GM12878 (cell line): ENCODE measurements at regions not wholly inside any gene's neighbourhood (a gene's known extent, or its start where the extent isn't known, plus 50 kb on each side); places are given as distances from the start of the nearest gene placed in this dataset.

Experiments
- ATAC-seq: fragments of 200-7000 bp; cut with Tn5 transposase; 3 replicates; pipeline ENCODE4 v1.9.1; 2020; ENCODE audit warnings: mild to moderate bottlenecking, moderate library complexity
- BruUV-seq: library from RNA; stranded (reverse); fragments of 400-500 nt; replicated peaks from 2 replicates; lab custom pipeline; 2021; lab: Mats Ljungman, UMichigan
- CTCF ChIA-PET: fragments of 300-600 bp; sonication (Branson Sonifier 250); formaldehyde crosslinking; extraction: SDS; loops from one replicate; lab custom pipeline; 2021; ENCODE audit warnings: inconsistent platforms; lab: Yijun Ruan, JAX
- POLR2A ChIA-PET: fragments of 350-600 bp; formaldehyde crosslinking; extraction: SDS; loops from one replicate; lab custom pipeline; 2021; ENCODE audit warnings: inconsistent platforms; lab: Charles Lee
- RAD21 ChIA-PET: fragments of 300-600 bp; sonication (Branson Sonifier 250); formaldehyde crosslinking; loops from one replicate; lab custom pipeline; 2023; ENCODE audit warnings: antibody characterized with exemption; ENCODE audit not compliant: unreplicated experiment; lab: Charles Lee
- SMC1A ChIA-PET: fragments of 300-600 bp; sonication (Branson Sonifier 250); formaldehyde crosslinking; loops from one replicate; lab custom pipeline; 2023; ENCODE audit not compliant: unreplicated experiment, uncharacterized antibody; lab: Charles Lee
- DNase-seq: peaks from one replicate; pipeline ENCODE4 v3.0.0-alpha.2; 2011; ENCODE audit warnings: low read depth, low spot score
- FAIRE-seq: peaks from 3 replicates; lab custom pipeline; 2011; peaks lifted over from hg19 to GRCh38; lab: Jason Lieb, UNC
- H2AFZ ChIP-seq: 2 replicates; pipeline ENCODE4 v1.6.0; 2011; ENCODE audit warnings: low read depth, low read length, control low read depth; ENCODE audit not compliant: control insufficient read depth
- H3K27ac ChIP-seq: 2 replicates; pipeline ENCODE4 v1.5.1; 2011; ENCODE audit warnings: control low read depth; ENCODE audit not compliant: control insufficient read depth, insufficient read depth
- H3K27me3 ChIP-seq, 2 experiments: replicated peaks in 1 of 2; 2 replicates each; pipeline versions ENCODE4 v1.6.0 to v1.6.1; 2011; ENCODE audit warnings: low read length in 1 of 2; ENCODE audit not compliant: control insufficient read depth in 2 of 2, insufficient read depth in 2 of 2
- H3K36me3 ChIP-seq, 2 experiments: 2 replicates each; pipeline ENCODE4 v1.5.1; 2011; ENCODE audit warnings: low read length in 1 of 2; ENCODE audit not compliant: control insufficient read depth in 2 of 2, insufficient read depth in 2 of 2
- H3K4me1 ChIP-seq: 2 replicates; pipeline ENCODE4 v1.6.1; 2011; ENCODE audit warnings: mild to moderate bottlenecking, low read length, moderate library complexity, mixed read lengths; ENCODE audit not compliant: control insufficient read depth, insufficient read depth
- H3K4me2 ChIP-seq: 2 replicates; pipeline ENCODE4 v1.6.0; 2011; ENCODE audit warnings: control low read depth; ENCODE audit not compliant: control insufficient read depth, insufficient read depth
- H3K4me3 ChIP-seq: fragments of 200-600 bp; sonication (generic); 2 replicates; pipeline ENCODE4 v1.5.1; 2016
- H3K79me2 ChIP-seq: 2 replicates; pipeline ENCODE4 v1.6.0; 2011; ENCODE audit warnings: low read length; ENCODE audit not compliant: control insufficient read depth, insufficient read depth
- H3K9ac ChIP-seq: 2 replicates; pipeline ENCODE4 v1.8.0; 2011; ENCODE audit warnings: low read length, control low read depth, mixed read lengths; ENCODE audit not compliant: control insufficient read depth, insufficient read depth
- H3K9me3 ChIP-seq: replicated peaks from 3 replicates; pipeline ENCODE4 v1.5.1; 2011; ENCODE audit warnings: mild to moderate bottlenecking, low read length; ENCODE audit not compliant: control insufficient read depth, insufficient read depth
- H4K20me1 ChIP-seq: 2 replicates; pipeline ENCODE4 v1.6.0; 2011; ENCODE audit not compliant: control insufficient read depth, insufficient read depth
- EED ChIP-seq: sonication (generic); IDR thresholded peaks from 2 replicates; pipeline ENCODE4 v1.6.1; 2016; ENCODE audit warnings: antibody characterized with exemption, low read depth
- ELK1 ChIP-seq: IDR thresholded peaks from 2 replicates; pipeline ENCODE4 v1.6.1; 2012; ENCODE audit warnings: low read depth, low read length, improper control_type of control experiment
- ESRRA ChIP-seq: IDR thresholded peaks from 2 replicates; pipeline ENCODE4 v1.6.1; 2012; ENCODE audit warnings: mild to moderate bottlenecking, low read length, improper control_type of control experiment
- FOXK2 ChIP-seq: fragments of 450-650 bp; IDR thresholded peaks from 2 replicates; pipeline ENCODE4 v1.6.1; 2017; ENCODE audit warnings: mild to moderate bottlenecking, moderate library complexity
- GATAD2B ChIP-seq: fragments of 450-650 bp; conservative IDR thresholded peaks from 2 replicates; pipeline ENCODE4 v1.6.1; 2017; ENCODE audit warnings: low read depth, mild to moderate bottlenecking, moderate library complexity
- IKZF1 ChIP-seq: fragments of 450-650 bp; conservative IDR thresholded peaks from 2 replicates; pipeline ENCODE4 v1.6.1; 2017; ENCODE audit warnings: antibody characterized with exemption, mild to moderate bottlenecking
- JUNB ChIP-seq: IDR thresholded peaks from 2 replicates; pipeline ENCODE4 v1.6.1; 2016; ENCODE audit warnings: antibody characterized with exemption, mild to moderate bottlenecking
- KDM1A ChIP-seq: fragments of 200-600 bp; sonication (generic); IDR thresholded peaks from 2 replicates; pipeline ENCODE4 v1.6.1; 2016; ENCODE audit warnings: borderline replicate concordance
- NBN ChIP-seq: fragments of 450-650 bp; IDR thresholded peaks from 2 replicates; pipeline ENCODE4 v1.6.1; 2016
- NFYA ChIP-seq: IDR thresholded peaks from 2 replicates; pipeline ENCODE4 v1.6.1; 2011; ENCODE audit warnings: low read depth, mild to moderate bottlenecking, low read length, improper control_type of control experiment, borderline replicate concordance
- NR2F1 ChIP-seq: fragments of 450-650 bp; conservative IDR thresholded peaks from 2 replicates; pipeline ENCODE4 v1.6.1; 2017; ENCODE audit warnings: mild to moderate bottlenecking
- PML ChIP-seq: IDR thresholded peaks from 2 replicates; pipeline ENCODE4 v1.6.1; 2012; ENCODE audit warnings: low read length, inconsistent platforms
- RFX5 ChIP-seq: IDR thresholded peaks from 2 replicates; pipeline ENCODE4 v1.6.1; 2011; ENCODE audit warnings: low read depth, low read length, improper control_type of control experiment
- SREBF2 ChIP-seq: IDR thresholded peaks from 2 replicates; pipeline ENCODE4 v1.6.1; 2012; ENCODE audit warnings: mild to moderate bottlenecking, low read length
- TAF1 ChIP-seq: IDR thresholded peaks from 2 replicates; pipeline ENCODE4 v1.6.1; 2011; ENCODE audit warnings: mild to moderate bottlenecking, low read depth, low read length, borderline replicate concordance
- ZBED1 ChIP-seq: IDR thresholded peaks from 2 replicates; pipeline ENCODE4 v1.6.1; 2016; ENCODE audit warnings: borderline replicate concordance
- ZBTB4 ChIP-seq: fragments of 450-650 bp; formaldehyde crosslinking; IDR thresholded peaks from 2 replicates; pipeline ENCODE4 v1.4.0; 2022; ENCODE audit warnings: mild to moderate bottlenecking, moderate library complexity
- WGBS: methylation state at CpG from one replicate; pipeline ENCODE4 v1.1.6; 2016; ENCODE audit warnings: low lambda C conversion rate; ENCODE audit not compliant: insufficient replicate concordance, insufficient coverage; ENCODE audit errors: missing lambda C conversion rate; 5-methylcytosine and 5-hydroxymethylcytosine counted together
- in situ Hi-C: fragments of 300-500 bp; cut with MboI; formaldehyde crosslinking; loops from 9 replicates; pipeline ENCODE4 v1.14.3; 2018; ENCODE audit warnings: mixed read lengths
- intact Hi-C: fragments of 100-400 bp; cut with micrococcal nuclease; formaldehyde crosslinking; loops from one replicate; pipeline ENCODE4 v1.14.2; 2022; ENCODE audit not compliant: unreplicated experiment
- TF ChIP-seq, protein P1 (sequence below): fragments of 450-650 bp; IDR thresholded peaks from 2 replicates; pipeline ENCODE4 v1.6.1; 2017; ENCODE audit warnings: mild to moderate bottlenecking, moderate library complexity
- TF ChIP-seq, protein P2 (sequence below): fragments of 450-650 bp; IDR thresholded peaks from 2 replicates; pipeline ENCODE4 v1.6.1; 2017; ENCODE audit warnings: borderline replicate concordance

DNA sequence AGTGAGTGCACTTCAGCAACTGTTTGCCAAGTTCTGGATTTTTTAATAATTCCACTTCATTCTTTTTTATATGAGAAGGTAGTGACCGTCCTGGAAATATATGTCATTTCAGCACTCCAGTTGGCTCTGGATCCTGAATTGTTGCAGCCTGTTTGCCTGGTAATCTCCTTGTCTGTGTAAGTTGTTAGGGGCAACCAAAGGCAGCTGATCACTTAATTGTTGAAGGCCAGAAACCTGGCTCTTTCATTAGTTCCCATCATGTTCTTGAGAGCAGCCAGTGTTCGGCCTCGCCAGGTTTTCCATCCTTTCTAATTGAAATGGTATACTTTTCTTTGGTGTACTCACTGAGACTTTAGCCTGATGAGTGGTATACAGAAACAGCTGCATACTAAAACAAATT, 168.6 kb downstream of the SOX2 start:
- H3K27ac ChIP-seq = no peak overlapping the region
- no peak for TF ChIP-seq KDM1A
- no peak for TF ChIP-seq RFX5
- TF ChIP-seq IKZF1 = no peak
- TF ChIP-seq, protein P1, sequence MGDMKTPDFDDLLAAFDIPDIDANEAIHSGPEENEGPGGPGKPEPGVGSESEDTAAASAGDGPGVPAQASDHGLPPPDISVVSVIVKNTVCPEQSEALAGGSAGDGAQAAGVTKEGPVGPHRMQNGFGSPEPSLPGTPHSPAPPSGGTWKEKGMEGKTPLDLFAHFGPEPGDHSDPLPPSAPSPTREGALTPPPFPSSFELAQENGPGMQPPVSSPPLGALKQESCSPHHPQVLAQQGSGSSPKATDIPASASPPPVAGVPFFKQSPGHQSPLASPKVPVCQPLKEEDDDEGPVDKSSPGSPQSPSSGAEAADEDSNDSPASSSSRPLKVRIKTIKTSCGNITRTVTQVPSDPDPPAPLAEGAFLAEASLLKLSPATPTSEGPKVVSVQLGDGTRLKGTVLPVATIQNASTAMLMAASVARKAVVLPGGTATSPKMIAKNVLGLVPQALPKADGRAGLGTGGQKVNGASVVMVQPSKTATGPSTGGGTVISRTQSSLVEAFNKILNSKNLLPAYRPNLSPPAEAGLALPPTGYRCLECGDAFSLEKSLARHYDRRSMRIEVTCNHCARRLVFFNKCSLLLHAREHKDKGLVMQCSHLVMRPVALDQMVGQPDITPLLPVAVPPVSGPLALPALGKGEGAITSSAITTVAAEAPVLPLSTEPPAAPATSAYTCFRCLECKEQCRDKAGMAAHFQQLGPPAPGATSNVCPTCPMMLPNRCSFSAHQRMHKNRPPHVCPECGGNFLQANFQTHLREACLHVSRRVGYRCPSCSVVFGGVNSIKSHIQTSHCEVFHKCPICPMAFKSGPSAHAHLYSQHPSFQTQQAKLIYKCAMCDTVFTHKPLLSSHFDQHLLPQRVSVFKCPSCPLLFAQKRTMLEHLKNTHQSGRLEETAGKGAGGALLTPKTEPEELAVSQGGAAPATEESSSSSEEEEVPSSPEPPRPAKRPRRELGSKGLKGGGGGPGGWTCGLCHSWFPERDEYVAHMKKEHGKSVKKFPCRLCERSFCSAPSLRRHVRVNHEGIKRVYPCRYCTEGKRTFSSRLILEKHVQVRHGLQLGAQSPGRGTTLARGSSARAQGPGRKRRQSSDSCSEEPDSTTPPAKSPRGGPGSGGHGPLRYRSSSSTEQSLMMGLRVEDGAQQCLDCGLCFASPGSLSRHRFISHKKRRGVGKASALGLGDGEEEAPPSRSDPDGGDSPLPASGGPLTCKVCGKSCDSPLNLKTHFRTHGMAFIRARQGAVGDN = no peak
- no peak for TF ChIP-seq ELK1
- no peak for TF ChIP-seq PML
- no peak for TF ChIP-seq SREBF2
- no peak for TF ChIP-seq NBN
- TF ChIP-seq TAF1 = no peak
- TF ChIP-seq NR2F1 = no peak
- no peak for TF ChIP-seq ZBTB4 (CRISPR knock-in tag)
- no peak for TF ChIP-seq JUNB
- no peak for TF ChIP-seq ZBED1
- no peak for TF ChIP-seq FOXK2
- TF ChIP-seq GATAD2B = no peak
- TF ChIP-seq EED = no peak
- TF ChIP-seq ESRRA = no peak
- TF ChIP-seq, protein P2, sequence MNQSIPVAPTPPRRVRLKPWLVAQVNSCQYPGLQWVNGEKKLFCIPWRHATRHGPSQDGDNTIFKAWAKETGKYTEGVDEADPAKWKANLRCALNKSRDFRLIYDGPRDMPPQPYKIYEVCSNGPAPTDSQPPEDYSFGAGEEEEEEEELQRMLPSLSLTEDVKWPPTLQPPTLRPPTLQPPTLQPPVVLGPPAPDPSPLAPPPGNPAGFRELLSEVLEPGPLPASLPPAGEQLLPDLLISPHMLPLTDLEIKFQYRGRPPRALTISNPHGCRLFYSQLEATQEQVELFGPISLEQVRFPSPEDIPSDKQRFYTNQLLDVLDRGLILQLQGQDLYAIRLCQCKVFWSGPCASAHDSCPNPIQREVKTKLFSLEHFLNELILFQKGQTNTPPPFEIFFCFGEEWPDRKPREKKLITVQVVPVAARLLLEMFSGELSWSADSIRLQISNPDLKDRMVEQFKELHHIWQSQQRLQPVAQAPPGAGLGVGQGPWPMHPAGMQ = no peak
- TF ChIP-seq NFYA = no peak
- TF ChIP-seq, all 136 proteins: peak for 0
- ChIA-PET CTCF (no interaction called here), RAD21 (interaction anchor here (0.7 kb wide), 1 partner anchor 133 kb away, joined by 3 read pairs; no protein-coding TSS in a partner anchor), SMC1A (no interaction called here), POLR2A (no interaction called here)
- H3K9ac ChIP-seq = no peak overlapping the region
- intact Hi-C loops (no loop called here), in situ Hi-C loops (no loop called here)
- H3K4me3 ChIP-seq = no peak overlapping the region
- WGBS = 76% methylated on average over 3 of the region's 3 CpGs
- H3K9me3 ChIP-seq = no peaks in the 10 kb centered on the region
- no peak for ATAC-seq
- H3K36me3 ChIP-seq = no peaks in the 10 kb centered on the region
- H3K4me2 ChIP-seq = no peak overlapping the region
- H3K27me3 ChIP-seq = no peaks in the 10 kb centered on the region
- no TSS peak for BruUV-seq
- no peaks in the 10 kb centered on the region for H3K4me1 ChIP-seq
- no peak for DNase-seq
- H3K79me2 ChIP-seq = no peaks in the 10 kb centered on the region
- no peak for FAIRE-seq
- H2AFZ ChIP-seq = no peak overlapping the region
- H4K20me1 ChIP-seq = no peaks in the 10 kb centered on the region
